ENCODE measurements at regions not wholly inside any gene's neighbourhood (a gene's known extent, or its start where the extent isn't known, plus 50 kb on each side); places are given as distances from the start of the nearest gene placed in this dataset.

- no peak for DNase-seq
Measured at GRCh38 chr1:30637183-30637980, 86.0 kb downstream of the MATN1 start.

DNA sequence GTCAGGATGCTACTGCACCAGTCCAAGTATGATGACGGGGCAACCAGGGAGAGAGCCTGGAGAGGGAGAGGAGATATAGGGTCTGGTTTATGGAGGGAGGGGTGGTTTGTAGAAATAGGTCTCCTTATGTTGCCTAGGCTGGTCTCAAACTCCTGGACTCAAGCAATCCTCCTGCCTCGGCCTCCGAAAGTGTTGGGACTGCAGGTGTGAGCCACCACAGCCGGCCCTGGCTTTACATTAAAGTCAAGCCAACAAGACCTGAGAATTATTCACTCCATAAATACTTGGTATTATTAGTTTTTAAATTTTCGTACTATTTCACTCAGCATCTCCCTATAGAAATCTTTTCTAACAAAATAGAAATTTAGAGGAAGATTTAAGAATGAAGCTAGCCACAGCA is 86.8 kb downstream of the MATN1 start:
- DNase-seq = no peak

DNA sequence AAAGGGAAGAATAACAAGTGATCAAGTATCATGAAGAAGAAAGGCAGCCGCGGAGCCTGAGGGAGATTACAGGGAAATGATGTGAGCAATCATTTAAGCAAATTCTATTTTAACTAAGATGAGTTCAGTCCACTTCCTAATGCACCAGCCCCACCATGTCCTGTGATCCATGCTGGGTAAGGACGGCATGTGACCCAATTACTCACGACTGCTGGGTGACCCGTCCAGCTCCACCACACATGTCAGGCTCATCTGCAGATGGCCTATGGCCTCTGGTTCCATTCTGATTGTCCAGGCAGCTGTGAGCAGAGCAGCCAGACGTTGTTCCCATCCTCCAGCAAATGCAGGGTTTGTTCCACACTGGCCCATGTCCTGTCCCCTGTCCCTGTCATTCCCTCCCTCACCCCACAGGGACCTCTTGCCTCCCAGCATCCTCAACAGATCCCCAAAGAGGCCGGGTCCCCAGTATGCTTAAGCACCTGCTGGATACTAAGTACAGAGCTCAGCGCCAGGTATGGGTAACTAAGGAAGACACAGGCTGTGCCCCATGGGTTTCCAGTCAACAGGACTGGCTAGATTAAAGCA is 87.9 kb downstream of the MATN1 start:
- no peak for DNase-seq

- no peak for DNase-seq
Measured at GRCh38 chr1:30634507-30634906, 88.9 kb downstream of the MATN1 start.

GRCh38 chr1:30633294-30633693 is 90.1 kb downstream of the MATN1 start:
- DNase-seq = no peak

GRCh38 chr1:30632481-30632880 is 90.9 kb downstream of the MATN1 start:
- DNase-seq = no peak

DNA sequence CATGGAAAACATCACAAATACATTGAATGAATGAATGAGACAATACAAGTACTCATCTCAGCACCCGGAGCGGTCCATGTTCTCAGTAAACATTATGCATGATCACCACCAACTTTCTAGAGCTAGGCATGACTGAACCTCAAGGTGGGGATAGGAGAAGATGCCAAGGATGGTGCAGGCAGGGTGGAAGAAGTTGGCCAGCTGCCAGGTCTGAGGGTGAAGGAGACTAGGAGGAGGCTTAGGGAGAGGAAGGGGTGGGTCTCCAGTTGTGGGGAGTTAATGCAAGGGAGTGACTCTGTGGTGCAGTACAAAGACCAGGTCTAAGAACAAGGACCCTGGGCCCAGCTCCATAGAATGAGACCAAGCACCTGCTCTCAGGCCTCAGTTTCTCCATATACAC is 91.7 kb downstream of the MATN1 start:
- DNase-seq = no peak

DNA sequence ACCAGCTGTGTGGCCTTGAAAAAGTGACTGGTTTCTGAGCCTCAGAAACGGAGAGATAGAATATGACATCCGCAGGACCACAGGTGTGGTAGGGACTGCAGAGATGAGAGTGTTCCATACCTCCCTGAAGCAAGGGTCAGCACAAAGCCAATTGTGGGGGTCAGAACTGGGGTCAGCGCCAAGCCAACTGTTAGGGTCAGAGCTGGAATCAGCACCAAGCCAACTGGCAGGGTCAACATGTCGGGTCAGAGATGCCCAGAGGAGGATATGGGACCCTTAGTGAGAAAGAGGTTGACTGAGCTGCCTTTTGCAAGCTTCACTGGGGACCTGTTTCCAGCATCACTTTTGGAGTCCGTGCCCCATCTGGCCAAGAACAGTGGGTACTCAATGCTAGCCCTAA is 93.9 kb downstream of the MATN1 start:
- no peak for DNase-seq

GRCh38 chr1:30627994-30628393 is 95.4 kb downstream of the MATN1 start:
- DNase-seq = no peak

DNA sequence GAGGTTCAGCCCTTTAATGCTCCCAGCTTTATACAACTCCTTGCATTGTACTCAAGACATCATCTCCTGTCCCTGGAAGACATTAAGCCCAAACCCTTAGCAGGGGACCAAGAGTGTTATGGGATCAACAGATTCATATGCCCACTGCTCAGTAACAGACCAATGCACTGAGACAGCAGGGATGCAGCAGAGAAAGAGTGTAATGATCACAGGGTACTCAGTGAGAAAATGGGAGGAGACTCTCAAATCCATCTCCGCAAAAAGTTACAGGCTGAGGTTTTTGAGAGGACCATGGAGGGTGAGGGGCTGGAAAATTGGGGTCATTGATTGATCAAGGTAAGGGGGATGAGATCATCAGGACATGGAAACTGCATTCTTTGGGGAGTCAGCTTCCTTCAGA is 96.2 kb downstream of the MATN1 start:
- DNase-seq = no peak

- DNase-seq = no peak
Measured at GRCh38 chr1:30623431-30623830, 100.0 kb downstream of the MATN1 start.

GRCh38 chr1:30619619-30620018 is 103.8 kb downstream of the MATN1 start:
- no peak for DNase-seq

GRCh38 chr1:30618335-30618747 is 105.0 kb downstream of the MATN1 start:
- no peak for DNase-seq

DNA sequence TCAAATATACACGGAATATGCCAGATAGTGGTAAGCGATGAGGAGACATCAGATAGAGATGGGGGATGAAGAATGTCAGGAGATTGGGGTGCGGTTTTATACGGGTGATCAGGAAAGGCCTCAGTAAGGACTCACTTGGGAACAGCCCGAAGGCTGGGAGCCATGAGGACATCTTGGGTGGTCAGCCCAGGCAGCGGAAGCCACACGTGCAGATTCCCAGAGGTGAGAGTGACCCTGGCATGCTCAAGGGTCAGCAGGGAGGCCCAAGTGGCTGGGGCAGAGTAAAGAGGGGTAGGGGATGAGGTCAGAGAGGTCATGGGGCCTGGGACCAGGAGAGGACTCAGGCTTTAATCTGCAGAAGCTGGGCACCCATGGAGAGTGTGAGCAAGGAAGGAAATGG is 106.6 kb downstream of the MATN1 start:
- peak; percentile 21 for DNase-seq

GRCh38 chr1:30615816-30616590 is 107.4 kb downstream of the MATN1 start:
- peak; percentile 9 for DNase-seq

DNA sequence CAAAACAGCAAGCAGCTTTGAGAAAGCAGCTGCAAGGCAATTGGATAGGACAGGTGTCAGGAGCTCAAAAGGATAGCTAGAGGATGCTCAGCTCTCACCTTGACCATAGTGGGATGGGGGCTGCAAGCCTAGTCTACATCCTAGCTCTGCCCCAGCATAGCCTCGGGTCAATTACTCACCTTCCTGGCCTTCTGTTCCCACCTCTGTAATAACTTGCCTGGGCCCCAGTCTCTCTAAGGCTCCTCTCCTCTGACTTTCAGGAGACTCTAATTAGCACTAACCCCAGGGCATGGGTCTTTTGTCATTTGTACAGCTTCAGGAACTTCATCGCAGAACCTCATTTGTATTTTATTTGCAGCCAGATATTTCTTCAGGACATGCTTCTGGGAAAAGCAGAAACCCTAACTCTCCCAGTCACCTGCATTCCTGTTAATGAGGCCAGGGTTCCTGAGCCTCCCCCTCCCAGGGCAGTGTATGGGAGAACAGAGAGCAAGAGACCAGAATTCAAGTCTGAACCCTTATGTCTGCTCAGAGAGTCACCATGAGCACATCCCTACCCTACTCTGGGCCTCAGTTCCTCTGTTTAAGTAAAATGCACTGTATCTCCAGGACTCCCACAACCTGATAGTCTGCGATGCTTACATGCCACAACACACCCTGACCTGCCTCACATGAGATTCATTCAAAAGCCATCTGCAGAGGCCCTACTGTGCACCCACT is 108.1 kb downstream of the MATN1 start:
- DNase-seq = peak; percentile 17

DNA sequence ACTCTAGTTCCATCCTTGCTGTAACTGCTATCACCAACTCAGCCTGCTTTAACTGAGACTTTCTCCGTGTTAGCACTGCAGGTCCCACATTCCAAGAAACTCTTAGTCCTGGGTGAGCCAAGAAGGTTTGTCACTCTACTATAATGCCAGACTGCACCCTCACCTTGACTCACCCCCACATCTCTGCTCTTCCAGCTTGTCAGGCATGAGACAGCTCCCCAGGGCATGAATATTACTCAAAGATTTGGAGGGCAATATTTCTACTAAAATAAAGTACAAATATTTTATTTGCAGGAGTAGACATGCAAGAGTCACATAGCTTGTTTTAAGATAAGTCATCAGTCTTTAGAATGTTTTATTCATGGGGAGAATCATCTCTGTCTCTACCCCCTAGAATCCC is 110.2 kb downstream of the MATN1 start:
- peak; percentile 9 for DNase-seq

GRCh38 chr1:30612536-30613065 is 110.8 kb downstream of the MATN1 start:
- DNase-seq = peak; percentile 4

GRCh38 chr1:30611741-30612309 is 111.6 kb downstream of the MATN1 start:
- DNase-seq = peak; percentile 26

GRCh38 chr1:30610917-30611316 is 112.5 kb downstream of the MATN1 start:
- DNase-seq = peak; percentile 17

DNA sequence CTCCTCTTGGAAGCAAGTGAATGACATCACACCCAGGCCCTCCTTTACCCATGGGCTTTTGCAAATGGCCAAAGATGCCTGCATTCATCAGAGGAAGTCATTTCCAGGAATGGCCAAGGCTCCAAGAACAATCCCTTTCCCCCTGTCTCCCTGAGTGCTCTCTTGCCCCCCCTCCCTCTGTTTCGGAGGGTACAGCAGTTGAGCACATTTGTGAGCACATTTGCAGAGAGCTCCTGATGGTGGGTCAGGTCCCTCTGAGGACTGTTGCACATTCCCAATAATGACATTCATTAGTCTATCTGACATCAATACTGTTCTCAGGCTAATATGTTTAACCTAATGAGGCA is 113.4 kb downstream of the MATN1 start:
- DNase-seq = no peak

GRCh38 chr1:30609336-30609998 is 113.9 kb downstream of the MATN1 start:
- peak; percentile 17 for DNase-seq

All from activated CD8-positive, alpha-beta memory T cell treated with anti-CD3 and anti-CD28 coated beads for 24 hours (primary cell).